ACHN (cell line): ENCODE measurements at regions not wholly inside any gene's neighbourhood (a gene's known extent, or its start where the extent isn't known, plus 50 kb on each side); places are given as distances from the start of the nearest gene placed in this dataset.

ENCODE experiments used
- DNase-seq: peaks from one replicate; pipeline ENCODE4 v3.0.0-alpha.2; 2015
- in situ Hi-C: cut with HindIII; loops from 2 replicates; pipeline ENCODE4 v1.10.0; 2017; ENCODE audit warnings: low sequenced_read_pairs, low pct_ligation_motif_present, low pct_unique_long_range_greater_than_20kb

DNA sequence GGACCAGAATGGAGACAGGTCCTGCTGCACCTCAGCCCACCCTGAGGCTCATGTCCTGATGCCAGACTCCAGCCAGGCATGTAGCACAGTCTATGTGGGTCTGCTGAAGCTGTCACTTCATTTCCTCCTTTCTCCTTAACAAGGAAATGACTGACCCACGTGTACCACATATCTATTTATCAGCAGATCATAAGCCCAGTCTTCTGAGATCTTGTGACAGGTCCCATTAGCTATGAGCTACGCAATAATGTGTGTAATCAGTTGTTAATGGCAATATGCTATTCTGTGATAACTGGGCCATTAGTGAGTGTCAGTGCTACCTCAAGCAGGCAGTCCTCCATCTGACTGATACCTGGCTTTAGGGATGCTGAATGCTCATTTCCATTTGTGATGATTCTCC lies 615.3 kb downstream of the BCL11A start:
- no peak for DNase-seq
- in situ Hi-C loops: no loop called here

DNA sequence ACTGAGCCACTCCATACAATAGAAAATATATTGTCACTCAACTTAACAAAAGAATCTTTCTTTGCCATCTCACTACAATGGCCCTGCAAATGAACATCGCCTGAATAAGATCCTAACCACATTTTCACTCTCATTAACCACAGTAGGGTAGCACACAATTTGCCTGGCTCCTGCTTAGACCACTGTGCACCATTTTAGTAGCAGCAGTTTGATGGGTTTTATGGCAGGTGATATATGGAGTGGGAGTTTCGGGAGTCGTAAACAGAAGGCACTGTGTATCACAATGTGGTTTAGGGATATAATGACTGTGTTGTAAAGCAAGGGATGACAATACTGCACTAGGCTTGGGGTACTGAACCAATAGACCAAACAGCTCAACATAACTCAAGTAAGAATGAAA lies 617.4 kb downstream of the BCL11A start:
- DNase-seq: no peak
- in situ Hi-C loops: no loop called here

DNA sequence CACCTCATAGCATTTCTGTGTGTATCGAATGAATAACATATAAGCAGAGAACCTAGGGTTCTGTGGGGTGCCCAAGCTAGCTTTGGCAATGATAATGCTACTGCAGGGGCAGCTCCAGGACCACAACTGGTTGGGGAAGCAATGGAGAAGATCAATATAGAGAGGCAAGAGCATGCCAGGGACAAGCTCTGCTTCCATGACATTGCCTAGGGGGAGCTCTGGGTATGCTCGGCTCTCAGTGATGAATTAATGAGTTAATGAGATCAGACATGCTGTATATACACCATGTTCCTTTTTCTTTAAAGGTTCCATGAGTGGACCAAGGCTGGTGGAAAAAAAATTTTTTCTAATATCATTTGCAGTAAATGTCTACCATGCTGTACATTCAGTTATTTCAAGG lies 618.4 kb downstream of the BCL11A start:
- in situ Hi-C loops: no loop called here
- DNase-seq: no peak

DNA sequence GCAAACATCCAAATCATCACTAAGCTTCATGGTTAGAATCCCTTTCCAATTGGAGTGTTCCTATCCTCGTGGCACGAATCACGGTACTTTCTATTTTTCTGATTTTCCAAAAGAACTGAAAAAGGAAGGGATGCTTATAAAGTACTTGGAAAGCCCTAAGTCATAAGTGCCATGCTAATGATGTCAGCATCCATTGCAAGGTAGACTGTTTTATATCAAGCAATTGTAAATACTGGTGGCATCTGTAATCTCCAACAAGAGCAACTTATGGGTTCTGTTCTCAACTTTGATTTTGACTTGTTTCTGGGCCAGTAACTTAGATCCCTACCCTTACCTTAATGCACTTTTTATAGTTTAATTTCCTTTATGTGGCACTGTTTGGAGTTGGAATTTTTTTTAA lies 619.5 kb downstream of the BCL11A start:
- no peak for DNase-seq
- in situ Hi-C loops: no loop called here

DNA sequence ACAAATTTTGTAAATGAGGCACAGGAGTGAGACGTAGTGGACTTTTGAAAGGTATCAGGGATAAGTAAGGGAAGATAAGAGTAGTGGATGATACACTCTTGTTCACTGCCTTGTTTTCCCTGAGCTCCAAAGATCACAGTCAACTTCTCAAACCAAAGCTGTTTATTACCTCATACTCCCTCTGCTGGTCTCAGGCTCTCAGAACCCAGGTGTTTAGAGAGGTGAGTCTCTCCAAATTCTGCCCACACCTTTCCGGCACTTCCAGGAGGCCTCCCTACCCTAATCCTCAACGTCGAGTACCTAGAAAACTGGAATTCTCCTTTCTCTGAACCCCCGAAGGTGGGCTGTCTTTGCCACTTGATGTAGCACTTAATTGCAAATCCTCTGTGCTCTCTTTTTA lies 621.1 kb downstream of the BCL11A start:
- no peak for DNase-seq
- in situ Hi-C loops: no loop called here

DNA sequence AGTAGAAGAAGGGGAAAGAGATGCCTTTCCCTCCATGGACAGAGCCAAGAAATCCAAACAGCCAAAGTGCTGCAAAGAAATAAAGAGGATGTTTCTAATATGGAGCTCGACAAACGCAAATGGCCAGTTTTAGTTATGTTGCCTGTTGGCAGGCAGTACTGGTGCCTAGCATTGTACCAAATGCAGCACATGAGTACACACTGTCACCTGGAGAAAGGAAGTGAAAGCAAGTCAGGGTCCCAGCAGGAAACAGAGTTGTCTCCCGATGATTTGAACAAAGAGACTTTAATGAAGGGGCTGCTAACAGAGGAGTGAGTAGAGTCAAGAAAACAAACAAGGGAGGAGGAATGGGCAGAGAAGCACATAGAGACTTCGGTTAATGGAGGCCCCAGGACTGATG lies 623.0 kb downstream of the BCL11A start:
- in situ Hi-C loops: no loop called here
- no peak for DNase-seq

DNA sequence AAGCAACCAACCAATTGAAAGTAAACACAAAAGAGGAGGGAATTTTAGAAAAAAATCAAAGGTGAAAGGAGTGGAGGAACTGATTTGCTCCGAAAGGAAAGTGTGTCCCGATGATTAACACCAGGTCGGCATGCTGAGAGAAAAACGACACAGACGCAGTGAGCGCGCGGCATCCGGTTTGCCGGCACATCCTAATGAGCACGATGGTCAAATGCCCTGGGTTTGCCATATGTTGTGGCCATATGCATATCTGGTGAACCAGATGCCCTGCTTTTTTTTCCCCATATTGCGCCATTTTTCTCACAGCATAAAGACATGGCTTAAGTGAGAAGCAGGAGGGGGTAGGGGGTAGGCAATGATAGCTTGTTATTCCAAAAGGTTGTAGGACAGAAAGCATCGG lies 626.7 kb downstream of the BCL11A start:
- in situ Hi-C loops: no loop called here
- DNase-seq: no peak

DNA sequence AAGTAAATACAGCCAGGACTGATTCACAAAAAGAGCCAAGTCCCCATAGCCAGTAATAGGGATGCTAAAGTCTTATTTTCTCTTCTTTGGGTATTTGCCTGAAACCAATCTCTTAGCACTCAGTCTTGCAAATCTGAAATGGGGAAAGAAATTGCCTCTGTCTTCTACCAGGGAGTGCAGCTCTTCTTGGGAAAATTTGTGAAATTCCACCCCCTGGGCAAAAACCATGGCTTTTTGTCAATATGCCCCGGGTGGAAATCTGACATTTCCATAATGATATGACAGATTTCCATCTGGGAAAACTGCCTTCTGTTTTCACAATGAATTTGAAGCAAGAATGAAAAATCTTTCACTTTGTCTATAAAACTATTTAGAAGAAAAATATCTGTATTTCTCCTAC lies 628.1 kb downstream of the BCL11A start:
- in situ Hi-C loops: no loop called here
- no peak for DNase-seq

DNA sequence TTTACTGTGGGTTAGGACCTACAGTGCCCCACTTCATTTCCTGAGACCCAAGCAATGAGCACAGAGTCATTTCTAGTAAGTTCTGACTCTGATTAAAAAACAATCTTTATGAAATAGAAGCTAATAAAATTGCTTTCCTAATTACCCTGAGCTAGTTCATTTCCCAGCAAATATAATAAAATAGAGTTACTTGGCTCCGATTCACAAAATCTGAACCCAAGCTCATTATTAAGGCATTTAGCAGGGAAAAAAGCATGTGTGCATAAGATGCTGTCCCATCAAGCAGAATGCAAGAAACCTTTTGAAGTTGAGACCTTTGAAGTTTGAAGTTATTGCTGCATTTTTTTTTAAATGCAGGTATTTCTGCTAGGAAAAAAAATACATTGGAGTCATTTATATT lies 629.1 kb downstream of the BCL11A start:
- no peak for DNase-seq
- in situ Hi-C loops: no loop called here

DNA sequence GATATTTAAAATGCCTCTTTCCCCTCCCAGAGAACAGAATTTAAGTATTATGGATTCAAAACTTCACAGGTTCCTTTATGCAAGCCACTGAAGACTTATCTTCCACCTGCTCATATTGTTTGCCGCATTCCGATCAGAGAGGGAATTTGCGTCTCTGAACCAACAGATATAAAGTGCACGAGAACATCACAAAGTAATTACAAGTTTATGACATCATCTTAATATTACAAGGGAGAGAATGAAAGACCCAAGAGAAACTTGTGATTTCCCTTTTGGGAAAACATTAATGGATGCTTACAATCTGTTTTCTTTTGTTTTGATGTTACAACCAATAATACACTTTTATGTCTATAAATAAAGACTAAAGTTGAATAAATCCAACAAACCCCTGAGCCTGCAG lies 631.0 kb downstream of the BCL11A start:
- in situ Hi-C loops: no loop called here
- no peak for DNase-seq

DNA sequence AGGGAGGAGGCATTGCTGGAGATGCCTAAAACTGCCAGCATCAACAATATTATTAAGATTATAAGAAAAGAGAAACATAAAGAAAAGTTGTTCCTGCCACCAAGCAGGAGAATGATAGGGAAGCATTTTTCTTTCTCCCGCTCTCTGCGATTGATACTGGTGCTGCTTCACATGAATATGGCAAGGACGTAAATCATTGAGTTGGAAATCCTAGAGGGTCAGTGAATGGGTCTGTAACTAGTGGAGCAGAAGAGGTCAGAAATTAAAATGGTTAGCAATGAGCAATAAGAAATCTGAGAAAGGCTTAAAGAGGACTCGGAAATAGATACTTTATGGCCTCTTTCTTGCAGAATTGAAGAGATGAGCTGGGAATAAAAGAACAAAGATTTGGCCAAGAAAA lies 631.7 kb downstream of the BCL11A start:
- in situ Hi-C loops: no loop called here
- DNase-seq: no peak

DNA sequence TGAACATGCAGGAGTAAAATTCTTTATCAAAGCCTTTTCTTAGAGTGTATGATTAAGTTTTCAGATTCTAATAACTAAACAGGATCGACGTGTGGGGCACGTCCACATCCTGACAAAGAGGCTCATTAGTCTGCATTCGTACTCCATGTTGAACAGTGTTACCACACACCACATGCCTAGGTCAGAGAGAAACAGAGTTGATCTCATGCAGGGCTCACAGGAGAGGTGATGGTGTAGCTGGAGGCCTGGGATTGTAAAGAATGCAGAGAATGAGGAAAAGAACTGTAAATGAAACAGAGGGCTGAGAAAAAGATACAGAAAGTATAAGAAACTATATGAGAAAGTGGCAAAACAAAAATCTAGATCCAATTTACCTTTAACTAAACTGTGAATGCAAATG lies 632.5 kb downstream of the BCL11A start:
- in situ Hi-C loops: no loop called here
- no peak for DNase-seq

DNA sequence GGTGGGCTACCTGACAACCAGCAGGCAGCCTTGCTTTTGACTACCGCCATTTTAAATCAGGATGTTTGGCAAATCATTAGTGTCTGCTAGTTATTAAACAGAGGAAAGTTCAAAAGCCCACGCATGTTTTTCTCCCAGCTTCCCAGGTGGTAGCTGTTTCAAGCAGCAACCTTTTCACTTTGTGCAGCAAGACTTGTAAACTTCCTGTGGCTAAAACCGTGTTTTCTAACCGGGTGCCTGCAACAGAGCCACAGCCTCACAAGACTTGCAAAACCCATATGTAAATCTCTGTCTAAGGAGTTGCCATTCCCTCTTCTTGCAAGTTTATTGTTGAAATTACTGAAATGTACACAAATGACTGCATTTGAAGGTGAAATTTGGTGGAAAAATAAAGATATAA lies 633.1 kb downstream of the BCL11A start:
- in situ Hi-C loops: no loop called here
- no peak for DNase-seq

DNA sequence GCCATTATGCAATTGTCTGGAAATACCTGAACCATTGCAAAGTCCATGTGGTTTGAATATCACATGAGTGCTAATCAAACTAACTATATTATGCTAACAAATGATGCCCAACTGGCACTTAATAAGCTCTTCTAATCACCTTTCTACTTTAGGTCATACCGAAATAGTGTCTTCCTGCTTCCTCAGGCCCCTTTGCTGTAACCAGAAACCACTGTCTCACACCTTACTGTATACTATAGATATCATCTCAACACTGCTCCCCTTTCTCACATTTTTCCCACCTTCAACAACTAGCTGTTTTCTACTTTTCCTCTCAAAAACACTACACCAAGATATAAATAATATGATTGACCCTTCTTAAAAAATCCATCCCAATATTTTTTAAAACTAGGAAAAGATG lies 633.9 kb downstream of the BCL11A start:
- no peak for DNase-seq
- in situ Hi-C loops: no loop called here

DNA sequence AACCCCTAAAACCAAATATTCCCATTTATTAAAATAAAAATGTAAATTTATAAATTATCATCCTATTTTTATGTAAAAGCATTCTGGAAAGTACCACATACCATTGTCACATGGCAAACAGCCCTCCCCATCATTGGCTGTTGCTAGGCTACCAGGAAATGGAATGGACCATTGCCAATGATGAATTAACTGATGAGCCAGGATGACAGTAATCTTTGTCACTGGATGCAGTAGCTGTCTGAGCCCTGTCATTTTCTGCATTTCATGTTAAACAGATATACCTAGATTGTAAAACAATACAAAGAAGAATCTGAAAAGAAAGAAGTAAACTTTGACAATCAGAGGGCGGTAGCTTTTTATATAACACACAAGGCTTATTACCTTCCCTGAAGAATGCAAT lies 641.4 kb downstream of the BCL11A start:
- no peak for DNase-seq
- in situ Hi-C loops: no loop called here

DNA sequence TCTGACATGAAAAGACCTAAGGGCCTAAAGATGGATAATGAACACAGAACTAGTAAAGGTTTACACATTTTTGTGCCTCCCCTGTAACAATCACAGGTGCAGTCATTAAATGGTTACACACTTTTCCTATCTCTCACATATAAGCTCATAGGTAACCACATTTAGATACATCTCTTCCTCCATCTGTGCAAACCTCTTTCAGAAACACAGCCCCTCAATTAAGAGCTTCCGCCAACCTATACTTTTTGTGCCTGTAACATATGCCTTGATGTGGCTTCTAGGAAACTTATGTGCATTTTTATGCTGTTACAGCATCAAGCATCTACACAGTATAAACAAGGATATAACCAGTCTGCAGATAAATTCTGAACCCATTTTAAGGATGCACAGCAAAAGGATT lies 643.3 kb downstream of the BCL11A start:
- no peak for DNase-seq
- in situ Hi-C loops: no loop called here

DNA sequence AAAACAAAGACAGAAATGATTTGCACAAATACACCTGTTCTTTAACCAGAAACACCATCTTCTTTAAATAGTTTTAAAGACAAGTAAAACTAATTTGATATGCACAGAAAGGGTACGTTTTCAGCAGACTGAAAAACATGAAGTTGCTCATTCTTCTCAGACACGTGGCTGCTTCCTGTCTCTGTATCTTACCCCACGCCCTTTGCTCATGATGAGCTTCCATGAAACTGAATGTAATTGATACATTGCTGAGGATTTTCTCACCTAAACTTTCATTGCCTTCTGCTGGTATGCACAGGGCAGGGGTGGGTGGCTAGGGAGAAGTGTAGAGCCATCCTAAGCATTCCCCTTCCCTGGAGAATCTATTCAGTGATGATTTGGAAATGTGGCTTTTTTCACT lies 644.3 kb downstream of the BCL11A start:
- no peak for DNase-seq
- in situ Hi-C loops: no loop called here

DNA sequence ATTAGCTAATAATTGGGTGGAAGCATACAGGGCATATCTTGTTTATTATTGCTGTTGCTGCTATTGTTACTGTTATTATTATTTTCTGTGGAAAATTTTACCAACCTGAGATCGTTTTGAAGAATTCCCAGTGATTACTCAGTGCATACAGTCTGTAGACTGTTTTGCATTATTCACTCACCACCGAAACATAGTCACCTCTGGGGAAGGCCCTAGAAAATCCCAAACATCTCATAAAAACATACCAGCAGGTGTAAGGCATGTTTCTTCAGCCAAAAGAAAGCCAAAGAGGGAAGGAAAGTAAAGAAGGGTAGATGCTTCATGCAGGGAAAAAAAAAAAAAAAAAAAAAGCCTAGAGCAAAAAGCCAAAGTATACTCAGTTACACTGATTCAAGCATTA lies 647.7 kb downstream of the BCL11A start:
- no peak for DNase-seq
- in situ Hi-C loops: no loop called here

DNA sequence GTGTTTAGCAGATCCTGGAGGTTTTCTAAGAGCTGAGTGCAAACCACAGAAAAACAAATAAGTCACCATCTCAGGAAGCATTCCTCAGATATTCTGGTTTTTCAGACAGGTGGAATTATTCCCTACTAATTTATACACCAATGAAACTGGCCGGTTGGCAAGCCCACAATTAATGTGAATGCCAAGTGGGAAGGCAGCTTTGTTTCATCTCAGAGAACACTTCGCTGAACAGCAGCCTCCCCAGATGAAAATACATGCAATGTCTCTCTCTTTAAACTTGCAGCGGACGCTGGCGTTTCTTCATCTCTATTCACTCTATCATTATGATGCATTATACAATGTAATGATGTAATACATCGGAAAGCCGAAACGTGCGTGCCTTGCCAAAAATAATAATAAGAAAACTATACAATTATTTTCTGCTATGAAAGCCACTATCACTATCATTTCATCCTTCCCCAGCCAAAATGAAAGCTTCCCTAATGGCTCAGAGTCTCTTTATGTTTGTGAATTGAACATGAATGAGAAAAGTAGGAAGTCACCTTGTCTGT lies 649.4 kb downstream of the BCL11A start:
- in situ Hi-C loops: no loop called here
- no peak for DNase-seq

DNA sequence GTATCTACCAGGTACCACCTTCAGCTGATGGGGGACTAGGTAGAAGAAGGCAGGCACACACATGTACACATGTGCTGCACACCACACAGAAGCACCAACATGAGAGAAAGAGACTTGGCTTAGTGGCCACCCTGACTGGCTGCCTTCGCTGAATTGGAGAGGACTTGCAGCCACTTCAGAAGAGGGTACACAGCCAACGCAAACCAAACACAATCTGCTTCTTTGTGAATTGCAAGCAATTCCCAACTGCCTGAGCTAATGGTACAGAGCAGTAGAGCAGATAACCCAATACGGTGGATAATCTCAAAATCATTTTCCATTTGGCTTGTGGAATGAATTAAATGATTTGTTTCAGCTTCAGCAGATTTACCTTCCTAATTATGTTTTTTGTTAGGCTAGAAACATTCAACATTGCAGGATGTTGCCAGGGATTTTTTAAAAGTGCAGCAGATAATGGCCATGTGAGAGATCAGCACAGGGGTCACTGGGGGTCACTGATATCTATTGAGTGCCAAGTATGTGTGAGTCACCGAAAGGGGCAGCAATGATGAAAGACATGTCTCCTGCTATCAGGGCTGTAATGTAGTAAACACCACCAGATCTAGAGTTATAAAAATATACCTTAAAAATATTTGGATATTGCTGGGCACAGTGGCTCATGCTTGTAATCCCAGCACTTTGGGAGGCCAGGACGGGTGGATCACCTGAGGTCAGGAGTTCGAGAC lies 652.6 kb downstream of the BCL11A start:
- DNase-seq: no peak
- in situ Hi-C loops: no loop called here

DNA sequence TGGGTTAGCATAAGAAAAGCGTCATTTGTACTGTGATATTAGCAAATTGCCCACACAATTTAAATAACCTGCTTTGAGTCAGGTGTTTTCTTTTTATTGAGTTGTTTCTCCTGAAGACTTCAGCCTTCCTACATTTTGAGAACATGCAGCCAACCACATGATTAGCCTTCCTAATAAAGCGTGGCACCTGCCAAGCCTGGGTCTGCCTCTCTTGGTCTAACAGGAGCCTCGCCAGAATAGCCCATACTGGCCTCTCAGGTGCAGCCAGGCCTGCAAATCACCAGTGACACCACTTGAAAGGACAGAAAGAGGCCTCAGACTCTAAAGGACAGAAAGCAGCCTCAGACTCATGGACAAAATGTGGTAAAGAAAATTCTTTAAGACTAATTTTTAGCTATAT lies 653.8 kb downstream of the BCL11A start:
- no peak for DNase-seq

More for the DNA sequence above, 653.8 kb downstream of the BCL11A start:
- in situ Hi-C loops: no loop called here
